K562 (cell line): ENCODE measurements at regions not wholly inside any gene's neighbourhood (a gene's known extent, or its start where the extent isn't known, plus 50 kb on each side); places are given as distances from the start of the nearest gene placed in this dataset.
A peak's percentile ranks its signal among the peaks of the same experiment; 100 is the strongest.

Source experiments
- ATAC-seq: fragments of 200-7000 bp; cut with Tn5 transposase; 3 replicates; pipeline ENCODE4 v1.9.1; 2020; ENCODE audit warnings: moderate library complexity
- BruUV-seq: library from RNA; stranded (reverse); fragments of 400-500 nt; replicated peaks from 2 replicates; lab custom pipeline; 2021; lab: Mats Ljungman, UMichigan
- CTCF ChIA-PET: fragments of 300-600 bp; formaldehyde crosslinking; extraction: SDS; loops from one replicate; lab custom pipeline; 2021; ENCODE audit warnings: low intra/inter-chr PET ratio; lab: Yijun Ruan, JAX
- POLR2A ChIA-PET: fragments of 300-600, 350-650 bp; sonication (Branson Sonifier 250); formaldehyde crosslinking; extraction: SDS; loops from one replicate; lab custom pipeline; 2021; ENCODE audit warnings: antibody characterized with exemption, inconsistent platforms; lab: Yijun Ruan, JAX
- DNase-seq, 4 experiments: peaks; one replicate each; pipeline versions ENCODE4 v3.0.0 to v3.0.0-alpha.2; 2011 to 2018; ENCODE audit warnings: low spot score in 3 of 4, mixed read lengths in 3 of 4; ENCODE audit errors: extremely low read depth in 1 of 4
- FAIRE-seq: peaks from 2 replicates; lab custom pipeline; 2011; peaks lifted over from hg19 to GRCh38; lab: Jason Lieb, UNC
- H2AFZ ChIP-seq: 2 replicates; pipeline ENCODE4 v1.6.0; 2011; ENCODE audit warnings: low read depth, low read length, control low read depth, inconsistent platforms
- H3K27ac ChIP-seq: fragments of 200-600 bp; 3 replicates; pipeline ENCODE4 v1.8.0; 2011; ENCODE audit warnings: low read depth, mild to moderate bottlenecking, control low read depth, inconsistent platforms, low read length, moderate library complexity, mixed read lengths; ENCODE audit errors: extremely low read depth
- H3K27me3 ChIP-seq, 2 experiments: fragments of 300-600 bp in 1 of 2; 2 replicates in 1 of 2; 3 replicates in 1 of 2; pipeline versions ENCODE4 v1.6.0 to v1.8.0; 2011; ENCODE audit warnings: inconsistent platforms in 2 of 2, low read length in 2 of 2, mild to moderate bottlenecking in 1 of 2, mixed read lengths in 1 of 2, moderate library complexity in 1 of 2; ENCODE audit not compliant: control insufficient read depth in 2 of 2, insufficient read depth in 2 of 2
- H3K36me3 ChIP-seq: fragments of 300-600 bp; 3 replicates; pipeline ENCODE4 v1.8.0; 2011; ENCODE audit warnings: mild to moderate bottlenecking, low read length, inconsistent platforms; ENCODE audit not compliant: control insufficient read depth, insufficient read depth
- H3K4me1 ChIP-seq, 2 experiments: fragments of 200-600 bp in 1 of 2; replicated peaks in 1 of 2; 2 replicates in 1 of 2; 3 replicates in 1 of 2; pipeline versions ENCODE4 v1.5.1 to v1.8.0; 2011; ENCODE audit warnings: inconsistent platforms in 2 of 2, low read length in 2 of 2, mild to moderate bottlenecking in 1 of 2, mixed read lengths in 1 of 2, moderate library complexity in 1 of 2; ENCODE audit not compliant: control insufficient read depth in 2 of 2, insufficient read depth in 2 of 2
- H3K4me2 ChIP-seq: 2 replicates; pipeline ENCODE4 v1.6.1; 2011; ENCODE audit warnings: low read length, control low read depth, inconsistent platforms, mixed read lengths; ENCODE audit not compliant: insufficient read depth
- H3K4me3 ChIP-seq: fragments of 200-600 bp; sonication (generic), shearing (Covaris generic); 2 replicates; pipeline ENCODE4 v1.5.1; 2016; ENCODE audit warnings: control low read depth, inconsistent platforms
- H3K79me2 ChIP-seq: fragments of 200-600 bp; 3 replicates; pipeline ENCODE4 v1.8.0; 2011; ENCODE audit warnings: low read length, inconsistent platforms; ENCODE audit not compliant: control insufficient read depth, insufficient read depth
- H3K9ac ChIP-seq, 2 experiments: 2 replicates each; pipeline versions ENCODE4 v1.6.0 to v1.6.1; 2011; ENCODE audit warnings: low read depth in 2 of 2, low read length in 2 of 2, control low read depth in 1 of 2, inconsistent platforms in 1 of 2, mild to moderate bottlenecking in 1 of 2, mixed read lengths in 1 of 2; ENCODE audit not compliant: insufficient read depth in 1 of 2
- H3K9me1 ChIP-seq: one replicate; pipeline ENCODE4 v1.6.0; 2011; ENCODE audit warnings: inconsistent platforms, mild to moderate bottlenecking, low read length, moderate library complexity; ENCODE audit not compliant: control insufficient read depth, insufficient read depth
- H3K9me3 ChIP-seq: replicated peaks from 2 replicates; pipeline ENCODE4 v1.5.1; 2011; ENCODE audit warnings: low read depth, low read length, inconsistent platforms; ENCODE audit not compliant: control insufficient read depth, insufficient read depth
- H4K20me1 ChIP-seq: replicated peaks from 2 replicates; pipeline ENCODE4 v1.6.1; 2011; ENCODE audit warnings: low read length, inconsistent platforms, mixed read lengths; ENCODE audit not compliant: control insufficient read depth, insufficient read depth
- CC2D1A ChIP-seq: fragments of 450-650 bp; IDR thresholded peaks from 2 replicates; pipeline ENCODE4 v1.6.1; 2017; ENCODE audit warnings: mild to moderate bottlenecking
- CTCF ChIP-seq, 3 experiments: IDR thresholded peaks in 2 of 3; conservative IDR thresholded peaks in 1 of 3; 2 replicates each; pipeline ENCODE4 v1.5.1; 2011 to 2012; ENCODE audit warnings: low read length in 3 of 3, mild to moderate bottlenecking in 3 of 3, control low read depth in 2 of 3, improper control_type of control experiment in 1 of 3, inconsistent platforms in 1 of 3, low read depth in 1 of 3, mixed read lengths in 1 of 3, moderate library complexity in 1 of 3; ENCODE audit not compliant: insufficient read depth in 2 of 3
- EZH2 ChIP-seq: IDR thresholded peaks from 2 replicates; pipeline ENCODE4 v1.6.1; 2012; ENCODE audit warnings: low read depth, mild to moderate bottlenecking, inconsistent platforms, low read length, borderline replicate concordance
- HLTF ChIP-seq: fragments of 450-650 bp; IDR thresholded peaks from 2 replicates; pipeline ENCODE4 v1.6.1; 2016
- STAG1 ChIP-seq: sonication (generic); formaldehyde crosslinking; IDR thresholded peaks from 2 replicates; pipeline ENCODE4 v1.5.0; 2020; ENCODE audit warnings: missing genetic modification reagents, borderline replicate concordance
- THAP12 ChIP-seq: fragments of 250-450 bp; sonication (Bioruptor Pico); IDR thresholded peaks from 2 replicates; pipeline ENCODE4 v1.9.0; 2021; ENCODE audit warnings: mild to moderate bottlenecking, inconsistent platforms
- ZNF217 ChIP-seq: sonication (generic); formaldehyde crosslinking; IDR thresholded peaks from 2 replicates; pipeline ENCODE4 v1.8.0; 2022; ENCODE audit warnings: mild to moderate bottlenecking, missing genetic modification reagents
- ZNF354B ChIP-seq: fragments of 250-450 bp; sonication (Bioruptor Pico); IDR thresholded peaks from 2 replicates; pipeline ENCODE4 v1.4.0; 2020
- ZSCAN29 ChIP-seq: fragments of 450-650 bp; IDR thresholded peaks from 2 replicates; pipeline ENCODE4 v1.6.1; 2017
- WGBS: fragments of 100-300 bp; shearing (Covaris generic); methylation state at CpG from one replicate; pipeline ENCODE4 v1.1.6; 2016; ENCODE audit warnings: low coverage, mixed read lengths; ENCODE audit not compliant: insufficient coverage; ENCODE audit errors: missing lambda C conversion rate; 5-methylcytosine and 5-hydroxymethylcytosine counted together
- in situ Hi-C: fragments of 300-500 bp; cut with MboI; formaldehyde crosslinking; loops from 4 replicates; pipeline ENCODE4 v1.15.0; 2018; ENCODE audit warnings: inconsistent platforms, mixed read lengths
- intact Hi-C: fragments of 100-400 bp; cut with micrococcal nuclease; formaldehyde crosslinking; loops from 2 replicates; pipeline ENCODE4 v1.14.2; 2022

GRCh38 chr10:3239066-3239919 is 66.7 kb upstream of the PITRM1 start:
- Histone ChIP-seq H3K9me1 (no peaks in the 10 kb centered on the region), H3K4me2 (no peak overlapping the region), H3K4me1 (peaks cover 0 to 8% of the 10 kb centered on the region in 2 experiments; a peak in 1 of 5 replicates), H3K79me2 (no peaks in the 10 kb centered on the region), H3K9ac (no peak overlapping the region), H3K9me3 (peaks cover 2% of the 10 kb centered on the region), H3K4me3 (no peak overlapping the region), H2AFZ (no peak overlapping the region), H3K27me3 (peaks cover 39 to 88% of the 10 kb centered on the region in 2 experiments), H4K20me1 (0 out of 2 replicates have a peak, but pooled peaks cover 8% of the 10 kb centered on the region), H3K36me3 (no peaks in the 10 kb centered on the region), H3K27ac (no peak overlapping the region)
- WGBS = 3% methylated on average over 35 of the region's 35 CpGs
- BruUV-seq = no TSS peak
- intact Hi-C loops (loop anchor here (5.0 to 10.0 kb wide), 3 partner anchors 42 to 1533 kb away; no protein-coding TSS in a partner anchor), in situ Hi-C loops (no loop called here)
- peak; percentile 56 to 72 (median 60) for DNase-seq
- FAIRE-seq = peak; percentile 82
- POLR2A ChIA-PET = no interaction called here
- ATAC-seq = peak; percentile 96
- CTCF ChIA-PET = interaction anchor here (0.5 to 1.9 kb wide), 4 partner anchors 371 to 1528 kb away, joined by 3 to 13 read pairs (median 4); no protein-coding TSS in a partner anchor
- TF ChIP-seq ZSCAN29 = no peak
- TF ChIP-seq STAG1 = peak; percentile 97
- TF ChIP-seq THAP12 (CRISPR knock-in tag) = no peak
- TF ChIP-seq ZNF354B (CRISPR knock-in tag) = no peak
- TF ChIP-seq CC2D1A = 0 out of 2 replicates have a peak, but pooled peaks have one; percentile 44
- no peak for TF ChIP-seq EZH2
- TF ChIP-seq ZNF217 (CRISPR knock-in tag) = no peak
- no peak for TF ChIP-seq HLTF
- peak; percentile 81 to 90 (median 86) for TF ChIP-seq CTCF (IDR thresholded peaks at IDR 0.05 in 2 of 3, conservative IDR thresholded peaks at IDR 0.05 in 1 of 3; ENCODE audit: insufficient read depth in 2 of 3, low read depth in 1 of 3, low read length in 3 of 3)
